Kasumi-1 (cell line): ENCODE measurements at regions not wholly inside any gene's neighbourhood (a gene's known extent, or its start where the extent isn't known, plus 50 kb on each side); places are given as distances from the start of the nearest gene placed in this dataset.
"Not testable (repeated sequence)": the region's sequence is repeated elsewhere in the genome, so short reads cannot be mapped to it uniquely, and the experiment has no call there.

Source experiments
- DNase-seq, 2 experiments: peaks; one replicate each; lab custom pipeline; 2025; lab: John Stamatoyannopoulos, UW

- DNase-seq, result no peak
Observed at GRCh38 chr13:19123502-19123901, 58.1 kb downstream of the TUBA3C start.

- no peak for DNase-seq
Observed at GRCh38 chr13:19117913-19118739, 63.5 kb downstream of the TUBA3C start.

GRCh38 chr13:19109225-19109624 lies 72.4 kb downstream of the TUBA3C start:
- not testable (repeated sequence) for DNase-seq

GRCh38 chr13:19103140-19103539 lies 78.5 kb downstream of the TUBA3C start:
- no peak for DNase-seq

GRCh38 chr13:19093369-19093768 lies 88.3 kb downstream of the TUBA3C start:
- no peak for DNase-seq

GRCh38 chr13:19090495-19090894 lies 91.1 kb downstream of the TUBA3C start:
- DNase-seq, result no peak

- peak; percentile 40 to 44 for DNase-seq
Observed at GRCh38 chr13:19089315-19089714, 92.3 kb downstream of the TUBA3C start.

- DNase-seq, result no peak
Observed at GRCh38 chr13:19088416-19088815, 93.2 kb downstream of the TUBA3C start.

- no peak for DNase-seq
Observed at GRCh38 chr13:19085876-19086275, 95.7 kb downstream of the TUBA3C start.

- DNase-seq, result no peak
Observed at GRCh38 chr13:19085258-19085657, 96.4 kb downstream of the TUBA3C start.

GRCh38 chr13:19083340-19083739 lies 98.3 kb downstream of the TUBA3C start:
- DNase-seq, result no peak

GRCh38 chr13:19075418-19075817 lies 106.2 kb downstream of the TUBA3C start:
- DNase-seq, result no peak

GRCh38 chr13:19074519-19074918 lies 107.1 kb downstream of the TUBA3C start:
- DNase-seq, result no peak

GRCh38 chr13:19074106-19074505 lies 107.5 kb downstream of the TUBA3C start:
- DNase-seq, result not testable (repeated sequence)

GRCh38 chr13:19072956-19073706 lies 108.5 kb downstream of the TUBA3C start:
- DNase-seq, result not testable (repeated sequence)

GRCh38 chr13:19072543-19072942 lies 109.1 kb downstream of the TUBA3C start:
- DNase-seq, result no peak

GRCh38 chr13:19071161-19071936 lies 110.3 kb downstream of the TUBA3C start:
- DNase-seq, result no peak

GRCh38 chr13:19070398-19070735 lies 111.3 kb downstream of the TUBA3C start:
- no peak for DNase-seq

GRCh38 chr13:19069684-19070397 lies 111.8 kb downstream of the TUBA3C start:
- no peak for DNase-seq

- DNase-seq, result no peak
Observed at GRCh38 chr13:19068691-19069090, 112.9 kb downstream of the TUBA3C start.

GRCh38 chr13:19067767-19068166 lies 113.9 kb downstream of the TUBA3C start:
- DNase-seq, result no peak

GRCh38 chr13:19062801-19063200 lies 118.8 kb downstream of the TUBA3C start:
- no peak for DNase-seq
